Sciatic nerve (tissue), 2 donors: ENCODE measurements at regions not wholly inside any gene's neighbourhood (a gene's known extent, or its start where the extent isn't known, plus 50 kb on each side); places are given as distances from the start of the nearest gene placed in this dataset.
"Not testable (repeated sequence)": the region's sequence is repeated elsewhere in the genome, so short reads cannot be mapped to it uniquely, and the experiment has no call there.

Experiments
- ATAC-seq: fragments of 200-7000 bp; cut with Tn5 transposase; one replicate; pipeline ENCODE4 v1.9.1; 2020; ENCODE audit warnings: mild to moderate bottlenecking, moderate library complexity
- DNase-seq: peaks from one replicate; pipeline ENCODE4 v3.0.0-alpha.2; 2020; ENCODE audit warnings: low spot score
- intact Hi-C: fragments of 100-400 bp; cut with DNase I; formaldehyde crosslinking; loops from one replicate; pipeline ENCODE4 v1.14.2; 2022
- donor health status: DM: no; HTN: no; CAD: no.
- donor health status: DM: no; HTN: no; CAD: no.

DNA sequence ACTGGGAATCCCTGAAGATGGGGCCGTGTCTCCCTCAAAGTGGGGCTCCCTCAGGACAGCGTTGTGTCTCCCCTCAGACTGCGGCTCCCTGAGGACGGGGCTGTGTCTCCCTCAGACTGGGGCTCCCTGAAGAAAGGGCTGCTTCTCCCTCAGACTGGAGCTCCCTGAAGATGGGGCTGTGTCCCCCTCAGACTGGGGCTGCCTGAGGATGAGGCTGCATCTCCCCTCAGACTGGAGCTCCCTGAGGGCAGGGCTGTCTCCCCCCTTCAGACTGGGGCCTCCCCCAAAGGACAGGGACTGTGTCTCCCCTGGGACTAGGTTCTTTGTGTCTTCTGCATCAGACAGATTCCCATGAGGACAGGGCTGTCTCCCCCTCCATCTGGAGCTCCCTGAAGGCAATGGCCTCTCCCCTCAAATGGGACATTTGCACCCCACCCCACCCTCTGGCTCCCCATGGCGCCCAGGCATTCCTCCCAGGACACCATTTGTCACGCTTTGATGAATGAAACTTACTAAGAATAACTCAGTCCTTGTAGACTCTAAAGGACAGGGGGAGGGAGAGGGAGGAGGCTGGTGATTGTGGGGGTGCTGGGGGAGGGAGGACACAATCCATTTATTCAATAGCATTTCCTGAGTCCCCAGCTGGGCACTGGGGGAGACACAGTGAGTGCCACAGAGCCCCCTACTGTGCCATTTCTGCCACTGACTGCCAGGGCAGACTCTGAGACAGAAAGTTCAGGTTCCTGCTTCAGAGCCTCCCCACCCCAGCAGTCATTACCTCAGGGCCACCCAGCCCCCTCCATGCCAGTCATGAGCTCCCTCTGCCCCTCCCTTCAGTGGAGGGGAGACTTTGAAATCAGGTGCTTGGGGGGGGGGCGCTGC is 122.4 kb downstream of the MRPL14 start:
- ATAC-seq (no peak), DNase-seq (no peak)
- intact Hi-C loops = loop anchor here (5.0 kb wide), 1 partner anchor 37 kb away; no protein-coding TSS in a partner anchor

DNA sequence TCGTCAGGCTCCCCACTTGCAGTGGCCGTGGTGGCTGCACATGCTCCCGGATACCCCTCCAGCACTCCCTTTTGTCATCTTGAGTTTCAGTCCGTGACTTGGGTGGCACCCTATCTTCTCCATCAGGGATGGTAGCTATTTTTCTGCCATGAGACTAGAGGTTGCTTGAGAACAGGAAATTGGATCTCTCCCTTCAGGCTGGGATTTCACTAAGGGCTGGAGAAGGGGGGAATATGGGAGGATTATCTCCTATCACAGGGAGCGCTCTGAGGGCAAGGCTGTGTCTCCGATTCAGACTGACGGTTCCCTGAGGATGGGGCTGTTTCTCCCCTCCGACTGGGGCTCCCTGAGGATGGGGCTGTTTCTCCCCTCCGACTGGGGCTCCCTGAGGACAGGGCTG is 123.1 kb downstream of the MRPL14 start:
- intact Hi-C loops = no loop called here
- ATAC-seq (no peak), DNase-seq (no peak)

DNA sequence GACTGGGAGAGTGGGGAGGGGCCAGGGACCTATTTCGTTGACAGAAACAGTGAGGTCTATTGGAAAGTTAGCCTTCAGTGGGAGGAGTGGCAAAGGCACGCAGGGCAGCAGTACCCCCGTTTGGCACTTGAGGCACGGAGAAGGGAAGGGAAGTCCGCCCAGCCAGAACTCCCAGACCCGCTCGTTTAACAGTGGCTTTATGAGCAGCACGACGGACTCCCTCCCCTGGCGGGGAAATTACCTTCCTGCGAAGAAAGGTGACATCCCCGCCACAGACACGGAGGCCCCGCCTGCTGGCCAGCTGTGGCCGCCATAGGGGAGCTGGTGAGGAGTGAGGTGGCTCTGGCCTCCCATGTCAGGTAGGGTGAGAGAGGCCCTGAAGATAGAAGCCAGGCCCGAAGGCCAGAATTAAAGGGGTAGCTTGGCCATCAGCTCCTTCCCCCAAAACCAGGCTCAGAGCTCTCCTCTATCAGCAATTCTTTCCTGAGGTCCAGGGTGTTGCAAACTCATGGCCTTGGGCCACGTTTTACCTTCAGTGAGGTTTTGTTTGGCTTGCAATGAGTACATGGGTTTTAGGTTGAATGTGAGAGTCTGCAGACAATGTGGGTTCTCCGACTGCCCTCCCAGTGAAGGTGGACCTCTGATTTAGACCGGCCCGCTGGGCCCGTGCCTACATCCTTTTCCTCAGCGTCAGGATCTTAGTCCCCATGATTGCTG is 123.7 kb downstream of the MRPL14 start:
- no peak for DNase-seq
- intact Hi-C loops = no loop called here
- ATAC-seq = no peak

DNA sequence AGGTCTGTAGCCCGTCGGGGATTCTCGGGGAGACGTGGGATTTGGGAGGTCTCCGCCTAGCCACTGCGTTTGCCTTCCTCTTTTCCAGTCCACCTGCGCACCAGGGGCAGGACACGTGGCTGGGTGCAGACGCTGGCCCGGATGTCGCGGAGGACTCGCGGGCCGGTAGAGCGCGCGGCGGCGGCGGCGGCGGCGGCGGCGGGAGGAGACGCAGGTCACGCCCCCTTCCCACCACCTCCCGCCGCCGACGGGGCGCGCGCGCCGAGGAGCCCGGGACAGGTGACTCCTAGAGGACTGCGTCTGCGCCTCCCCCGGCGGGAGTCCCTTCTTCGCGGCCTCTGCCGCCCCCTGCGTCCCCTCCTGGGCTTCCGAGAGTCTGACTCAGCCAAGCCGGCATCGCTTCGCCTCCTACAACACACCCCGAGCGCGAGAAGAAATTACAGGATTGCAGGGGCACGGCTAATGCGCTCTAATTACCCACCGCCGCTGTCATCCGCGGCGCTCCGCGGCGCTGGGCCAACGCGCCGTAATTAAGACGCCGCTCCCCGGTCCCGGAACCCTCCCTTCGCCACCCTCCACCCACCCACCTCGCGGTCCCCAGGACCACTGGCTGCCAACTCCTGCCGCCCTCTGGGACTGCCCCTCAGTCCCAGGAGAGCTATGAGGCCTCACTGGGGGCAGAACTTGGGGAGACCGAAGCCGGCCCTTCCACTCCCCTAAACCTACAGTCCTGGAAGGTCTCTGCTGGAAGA is 124.5 kb downstream of the MRPL14 start:
- DNase-seq (no peak), ATAC-seq (peak; percentile 60)
- intact Hi-C loops = no loop called here

DNA sequence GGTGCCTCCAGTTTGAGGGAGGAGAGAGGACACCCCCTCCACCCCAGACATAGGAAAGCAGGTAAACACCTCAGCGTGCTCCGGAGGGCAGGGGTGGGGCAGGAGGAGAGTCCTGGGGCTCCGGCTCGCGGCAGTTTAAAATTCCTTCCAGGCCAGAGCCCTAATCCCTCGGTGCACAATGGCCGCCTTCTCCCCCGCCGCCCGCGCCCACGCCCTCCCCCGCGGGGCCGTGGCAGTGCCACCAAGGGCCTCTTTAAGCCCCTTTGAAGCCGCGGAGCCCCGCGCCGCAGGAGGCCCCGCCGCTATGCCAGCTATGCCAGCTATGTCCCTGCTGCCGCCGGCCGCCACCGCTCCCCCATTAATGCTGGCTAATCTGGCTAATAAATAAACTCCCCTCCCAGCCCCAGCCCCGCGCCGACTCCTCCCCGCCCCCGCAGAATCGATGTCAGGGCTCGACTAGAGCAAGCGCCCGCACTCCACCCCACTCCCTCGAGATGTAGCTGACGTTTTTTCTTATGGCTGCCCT is 125.1 kb downstream of the MRPL14 start:
- intact Hi-C loops = no loop called here
- ATAC-seq = peak; percentile 6
- DNase-seq = no peak

DNA sequence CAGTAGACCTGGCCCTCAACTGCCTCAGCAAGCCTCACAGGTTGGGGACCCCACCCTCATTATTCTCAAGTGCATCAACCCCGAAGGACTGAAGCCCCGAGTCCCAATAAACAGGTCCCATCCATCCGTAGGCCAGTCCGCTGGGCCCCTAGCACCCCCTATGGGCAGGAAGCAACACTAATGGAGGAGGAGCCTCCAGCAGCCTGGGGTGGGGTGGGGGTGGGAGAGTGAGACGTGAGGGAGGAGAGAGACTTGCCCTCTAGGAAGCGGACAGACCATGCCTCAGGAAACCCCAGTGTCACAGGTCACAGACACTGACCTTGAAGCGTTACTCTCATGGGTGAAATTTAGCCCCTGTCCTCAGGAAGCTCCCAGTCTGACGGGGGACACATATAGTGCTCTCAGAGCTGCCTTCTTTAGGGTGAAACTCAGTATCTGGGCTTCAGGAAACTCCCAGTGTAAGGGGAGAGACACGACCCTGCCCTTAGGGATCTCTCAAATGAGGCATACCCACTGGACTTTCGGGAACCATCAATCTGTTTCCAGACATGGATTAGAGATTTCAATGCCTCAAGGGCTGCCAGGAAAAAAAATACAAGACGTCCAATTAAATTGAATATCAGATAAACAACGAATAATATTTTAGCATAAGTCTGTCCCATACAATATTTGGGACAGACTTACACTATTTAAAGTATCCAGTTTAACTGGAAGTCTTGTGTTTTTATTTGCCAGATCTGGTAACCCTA is 125.8 kb downstream of the MRPL14 start:
- DNase-seq (no peak), ATAC-seq (no peak)
- intact Hi-C loops = no loop called here

DNA sequence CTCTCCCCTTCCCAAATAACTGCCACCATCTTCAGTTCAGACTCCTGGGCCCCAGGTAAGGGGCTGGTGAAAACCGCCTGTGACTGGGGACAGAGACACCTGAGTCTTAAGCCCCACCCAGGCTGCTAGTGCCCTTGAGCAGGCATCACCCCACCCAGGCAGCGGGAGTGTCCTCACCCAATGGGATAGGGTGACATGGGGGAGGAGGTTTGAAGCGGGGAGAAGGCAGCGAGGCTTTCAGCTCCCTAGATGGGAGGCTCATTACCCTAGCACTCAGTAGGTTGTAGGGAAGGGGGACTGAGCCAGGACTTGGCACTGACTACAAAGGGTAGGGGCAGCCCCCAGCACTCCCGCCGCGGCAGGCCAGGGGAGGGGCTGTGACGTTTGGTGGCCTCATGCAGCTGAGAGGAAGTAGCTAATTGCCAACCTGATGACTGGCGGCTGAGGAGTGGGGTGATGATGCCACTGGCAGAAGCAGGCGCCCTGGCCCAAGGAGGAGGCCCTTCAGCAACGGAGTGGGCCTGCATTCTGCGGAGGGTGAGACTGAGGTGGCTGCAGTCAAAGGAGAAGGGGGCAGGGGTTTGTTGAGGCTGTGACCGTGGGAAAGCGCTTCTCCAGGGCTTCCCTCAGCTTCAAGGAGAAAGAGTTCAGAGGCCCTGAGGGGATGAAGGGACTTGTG is 126.9 kb downstream of the MRPL14 start:
- intact Hi-C loops = no loop called here
- ATAC-seq = no peak

DNA sequence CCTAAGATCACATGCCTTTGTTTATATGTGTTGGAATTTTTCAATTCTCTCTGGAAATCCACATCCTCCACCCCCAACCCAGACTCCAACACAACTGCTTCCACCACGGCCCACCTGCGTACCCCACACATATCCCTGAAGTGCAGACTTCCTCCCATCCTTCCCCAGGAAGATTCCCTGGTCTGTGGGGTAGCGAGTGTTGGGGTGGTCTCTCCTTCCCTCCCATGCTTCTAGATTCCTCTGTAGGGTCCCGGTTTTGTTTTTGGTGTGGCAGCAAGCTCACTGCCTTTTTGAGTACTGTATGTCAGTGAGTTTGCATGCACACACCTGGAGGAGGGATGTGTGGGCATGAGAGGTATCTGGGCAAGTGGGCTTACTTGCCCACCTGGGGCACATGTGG is 127.6 kb downstream of the MRPL14 start:
- intact Hi-C loops = no loop called here
- ATAC-seq (no peak), DNase-seq (no peak)

More for the DNA sequence above, 126.9 kb downstream of the MRPL14 start:
- no peak for DNase-seq

DNA sequence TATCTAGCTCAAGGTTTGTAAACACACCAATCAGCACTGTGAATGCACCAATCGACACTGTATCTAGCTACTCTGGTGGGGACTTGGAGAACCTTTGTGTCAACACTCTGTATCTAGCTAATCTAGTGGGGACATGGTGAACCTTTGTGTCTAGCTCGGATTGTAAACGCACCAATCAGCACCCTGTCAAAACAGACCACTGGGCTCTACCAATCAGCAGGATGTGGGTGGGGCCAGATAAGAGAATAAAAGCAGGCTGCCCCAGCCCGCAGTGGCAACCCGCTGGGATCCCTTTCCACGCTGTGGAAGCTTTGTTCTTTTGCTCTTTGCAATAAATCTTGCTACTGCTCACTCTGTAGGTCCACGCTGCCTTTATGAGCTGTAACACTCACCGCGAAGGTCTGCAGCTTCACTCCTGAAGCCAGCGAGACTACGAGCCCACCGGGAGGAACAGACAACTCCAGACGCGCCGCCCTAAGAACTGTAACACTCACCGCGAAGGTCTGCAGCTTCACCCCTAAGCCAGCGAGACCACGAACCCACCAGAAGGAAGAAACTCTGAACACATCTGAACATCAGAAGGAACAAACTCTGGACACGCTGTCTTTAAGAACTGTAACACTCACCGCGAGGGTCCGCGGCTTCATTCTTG is 128.5 kb downstream of the MRPL14 start:
- intact Hi-C loops, ATAC-seq: not testable (repeated sequence)
- DNase-seq = peak; percentile 32

DNA sequence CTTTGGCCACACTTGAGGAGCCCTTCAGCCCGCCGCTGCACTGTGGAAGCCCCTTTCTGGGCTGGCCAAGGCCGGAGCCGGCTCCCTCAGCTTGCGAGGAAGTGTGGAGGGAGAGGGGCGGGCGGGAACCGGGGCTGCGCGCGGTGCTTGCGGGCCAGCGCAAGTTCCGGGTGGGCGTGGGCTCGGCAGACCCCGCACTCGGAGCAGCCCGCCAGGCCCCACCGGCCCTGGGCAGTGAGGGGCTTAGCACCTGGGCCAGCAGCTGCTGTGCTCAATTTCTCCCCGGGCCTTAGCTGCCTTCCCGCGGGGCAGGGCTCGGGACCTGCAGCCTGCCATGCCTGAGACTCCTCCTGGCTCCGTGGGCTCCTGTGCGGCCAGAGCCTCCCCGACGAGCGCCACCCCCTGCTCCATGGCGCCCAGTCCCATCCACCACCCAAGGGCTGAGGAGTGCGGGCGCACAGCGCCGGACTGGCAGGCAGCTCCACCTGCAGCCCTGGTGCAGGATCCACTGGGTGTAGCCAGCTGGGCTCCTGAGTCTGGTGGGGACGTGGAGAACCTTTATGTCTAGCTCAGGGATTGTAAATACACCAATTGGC is 129.2 kb downstream of the MRPL14 start:
- intact Hi-C loops, ATAC-seq: not testable (repeated sequence)
- peak; percentile 43 for DNase-seq

DNA sequence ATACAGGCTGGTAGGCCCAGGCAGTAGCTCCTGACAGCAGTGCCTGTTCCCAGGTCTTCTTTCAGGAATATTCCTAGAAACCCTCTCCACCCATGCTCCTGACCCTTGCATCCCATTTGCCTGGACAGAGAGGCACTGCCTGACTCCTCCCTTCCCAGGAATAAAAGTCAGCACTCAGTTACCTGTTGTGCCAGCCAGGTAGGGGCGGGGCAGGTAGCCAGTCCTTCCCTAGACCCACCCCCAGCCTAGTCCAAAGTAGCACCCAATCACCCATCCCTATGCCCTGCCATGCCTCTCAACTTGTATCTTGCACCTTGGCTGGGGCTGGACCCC is 129.9 kb downstream of the MRPL14 start:
- intact Hi-C loops = no loop called here
- DNase-seq (peak; percentile 33), ATAC-seq (no peak)

DNA sequence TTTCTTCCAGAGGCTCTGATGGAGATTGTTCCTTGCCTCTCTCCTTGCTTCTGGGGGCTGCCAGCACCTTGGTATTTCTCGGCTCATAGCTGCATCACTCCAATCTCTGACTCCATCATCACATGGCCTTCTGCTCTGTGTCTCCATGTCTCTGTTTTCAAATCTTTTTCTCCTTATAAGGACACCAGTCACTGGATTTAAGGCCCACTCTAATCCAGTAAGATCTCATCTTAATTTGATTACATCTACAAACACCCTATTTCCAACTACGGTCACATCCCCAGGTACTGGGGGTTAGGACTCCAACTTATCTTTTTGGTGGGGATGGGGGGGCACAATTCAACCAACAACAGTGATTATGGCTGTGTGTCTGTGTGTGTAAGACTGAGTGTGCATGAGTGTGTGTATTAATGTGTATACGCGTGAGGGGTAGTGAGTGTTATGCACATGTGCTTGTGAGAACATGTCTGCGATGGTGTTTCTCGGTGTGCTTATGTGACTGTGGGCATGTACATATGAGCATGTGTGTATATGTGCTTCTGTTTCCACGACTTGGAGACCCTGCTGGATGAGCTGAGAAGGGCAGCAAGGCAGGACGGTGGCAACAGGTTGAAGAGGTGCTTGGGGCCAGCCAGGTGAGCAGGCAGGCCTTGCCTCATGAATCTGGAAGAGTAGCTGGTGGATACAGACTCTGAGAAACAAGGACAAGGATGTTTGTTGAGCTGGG is 130.5 kb downstream of the MRPL14 start:
- no peak for ATAC-seq
- intact Hi-C loops = no loop called here
- DNase-seq = peak; percentile 6

DNA sequence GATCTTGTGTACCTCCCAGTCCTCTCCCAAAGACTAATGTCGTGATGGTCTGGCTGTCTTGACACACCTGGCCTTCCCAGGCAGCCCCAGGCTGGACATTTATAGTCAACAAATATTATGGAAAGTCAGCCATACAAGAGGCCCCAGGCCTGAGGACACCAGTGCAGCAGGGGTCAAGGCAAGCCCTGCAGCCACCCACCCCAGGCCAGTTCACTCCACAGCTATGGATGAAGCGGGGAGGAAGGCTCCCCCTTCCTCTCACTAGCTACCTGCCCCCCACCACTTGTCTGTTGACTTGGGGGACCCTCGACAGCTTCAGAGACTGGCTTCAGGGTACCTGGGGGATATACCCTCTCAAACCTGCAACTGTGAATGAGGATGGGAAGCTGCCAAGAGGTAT is 132.1 kb downstream of the MRPL14 start:
- ATAC-seq (no peak), DNase-seq (peak; percentile 42)
- intact Hi-C loops = no loop called here

DNA sequence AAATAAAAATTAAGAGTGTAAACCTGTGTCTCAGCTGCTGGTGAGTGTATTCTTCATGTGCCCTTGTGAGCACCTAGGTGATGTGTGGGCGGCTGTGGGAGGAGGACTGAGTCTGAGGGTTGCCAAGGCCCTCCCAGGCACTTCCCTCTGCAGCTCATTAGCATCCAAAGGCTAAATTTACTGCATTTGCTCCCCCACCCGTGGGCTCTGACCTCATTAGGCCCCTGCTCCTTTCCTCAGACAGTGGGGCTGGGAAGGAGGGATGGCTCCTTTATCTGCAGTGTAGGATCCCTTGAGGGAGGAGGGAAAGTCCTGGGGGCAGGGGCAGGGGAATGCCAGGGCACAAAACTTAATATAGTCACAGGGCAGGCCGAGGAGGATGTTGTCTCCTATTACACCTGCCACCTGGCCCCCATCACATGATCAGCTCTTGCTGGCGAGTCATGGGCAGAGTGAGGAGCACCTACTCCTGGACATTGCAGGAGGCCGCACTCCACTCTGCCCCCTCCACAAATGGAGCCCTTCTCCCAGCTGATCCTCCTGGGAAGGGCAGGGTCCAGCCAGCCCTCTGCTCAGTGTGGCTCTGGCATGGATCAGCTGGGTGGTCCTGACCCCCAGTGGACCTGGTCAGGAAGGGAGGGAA is 133.2 kb downstream of the MRPL14 start:
- intact Hi-C loops = no loop called here
- ATAC-seq (no peak), DNase-seq (peak; percentile 43)

DNA sequence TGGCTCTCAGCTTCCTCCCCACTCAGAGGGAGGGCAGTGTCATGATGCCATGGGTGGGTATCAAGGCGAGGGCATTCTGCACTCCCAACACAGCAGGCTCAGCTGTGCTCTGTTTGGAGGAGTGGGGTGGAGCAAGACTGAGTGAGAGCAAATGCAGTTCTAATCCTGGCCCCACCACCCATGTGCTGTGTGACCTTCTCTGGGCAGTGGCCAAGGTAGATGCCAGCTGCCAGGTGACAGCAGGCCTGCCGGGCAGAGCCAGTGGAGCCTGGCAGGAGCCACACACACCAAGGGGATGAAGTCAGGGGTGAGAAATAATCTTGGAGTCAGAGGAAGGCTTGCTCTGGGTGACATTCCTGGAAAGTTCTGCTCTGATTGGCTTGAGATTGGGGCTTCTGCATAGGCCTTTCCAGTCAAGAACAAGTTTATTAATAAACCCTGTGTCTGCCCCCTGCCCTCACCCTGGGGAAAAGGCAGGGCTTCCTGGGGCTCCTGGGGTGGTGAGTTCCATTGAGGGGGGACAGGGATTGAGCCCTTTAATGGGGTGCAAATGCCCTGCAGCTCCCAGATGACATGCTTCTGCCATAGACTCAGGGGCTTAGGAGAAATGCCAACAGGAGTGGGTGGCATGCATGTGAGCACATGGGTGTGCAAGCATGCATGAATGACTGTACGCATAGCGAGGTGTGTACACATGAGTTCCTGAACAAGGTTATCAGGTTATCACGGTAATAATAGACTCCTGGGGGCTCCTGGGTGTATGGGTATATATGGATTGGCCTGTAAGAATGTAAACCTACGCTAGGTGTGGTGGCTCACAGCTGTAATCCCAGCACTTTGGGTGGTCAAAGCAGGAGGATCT is 134.2 kb downstream of the MRPL14 start:
- intact Hi-C loops = no loop called here
- ATAC-seq (no peak), DNase-seq (no peak)
